DMS153 (cell line): ENCODE measurements at regions not wholly inside any gene's neighbourhood (a gene's known extent, or its start where the extent isn't known, plus 50 kb on each side); places are given as distances from the start of the nearest gene placed in this dataset.
"Not testable (repeated sequence)": the region's sequence is repeated elsewhere in the genome, so short reads cannot be mapped to it uniquely, and the experiment has no call there.

Experiments
- DNase-seq: peaks from one replicate; lab custom pipeline; 2025; lab: John Stamatoyannopoulos, UW

GRCh38 chr14:22386924-22387775 is 201.9 kb downstream of the DAD1 start:
- peak; percentile 7 for DNase-seq

GRCh38 chr14:22384974-22385526 is 204.0 kb downstream of the DAD1 start:
- no peak for DNase-seq

GRCh38 chr14:22384167-22384549 is 204.9 kb downstream of the DAD1 start:
- DNase-seq, result no peak

GRCh38 chr14:22383515-22384166 is 205.4 kb downstream of the DAD1 start:
- no peak for DNase-seq

- DNase-seq, result no peak
Measured at GRCh38 chr14:22382955-22383354, 206.1 kb downstream of the DAD1 start.

- no peak for DNase-seq
Measured at GRCh38 chr14:22382395-22382794, 206.6 kb downstream of the DAD1 start.

- DNase-seq, result no peak
Measured at GRCh38 chr14:22381766-22382165, 207.3 kb downstream of the DAD1 start.

GRCh38 chr14:22381408-22381760 is 207.6 kb downstream of the DAD1 start:
- no peak for DNase-seq

- DNase-seq, result no peak
Measured at GRCh38 chr14:22380571-22381407, 208.2 kb downstream of the DAD1 start.

GRCh38 chr14:22379727-22380126 is 209.3 kb downstream of the DAD1 start:
- no peak for DNase-seq

GRCh38 chr14:22378181-22378580 is 210.8 kb downstream of the DAD1 start:
- DNase-seq, result no peak

- peak; percentile 36 for DNase-seq
Measured at GRCh38 chr14:22375321-22375930, 213.6 kb downstream of the DAD1 start.

- DNase-seq, result no peak
Measured at GRCh38 chr14:22370084-22370847, 218.8 kb downstream of the DAD1 start.

GRCh38 chr14:22358726-22359125 is 230.3 kb downstream of the DAD1 start:
- no peak for DNase-seq

GRCh38 chr14:22349281-22349680 is 239.7 kb downstream of the DAD1 start:
- DNase-seq, result not testable (repeated sequence)

- DNase-seq, result no peak
Measured at GRCh38 chr14:22344673-22345072, 244.4 kb downstream of the DAD1 start.

- not testable (repeated sequence) for DNase-seq
Measured at GRCh38 chr14:22344209-22344608, 244.8 kb downstream of the DAD1 start.

- DNase-seq, result no peak
Measured at GRCh38 chr14:22341049-22341448, 248.0 kb downstream of the DAD1 start.

- no peak for DNase-seq
Measured at GRCh38 chr14:22338917-22339715, 249.9 kb downstream of the DAD1 start.

- no peak for DNase-seq
Measured at GRCh38 chr14:22338381-22338780, 250.6 kb downstream of the DAD1 start.
